ENCODE measurements at regions not wholly inside any gene's neighbourhood (a gene's known extent, or its start where the extent isn't known, plus 50 kb on each side); places are given as distances from the start of the nearest gene placed in this dataset.

DNA sequence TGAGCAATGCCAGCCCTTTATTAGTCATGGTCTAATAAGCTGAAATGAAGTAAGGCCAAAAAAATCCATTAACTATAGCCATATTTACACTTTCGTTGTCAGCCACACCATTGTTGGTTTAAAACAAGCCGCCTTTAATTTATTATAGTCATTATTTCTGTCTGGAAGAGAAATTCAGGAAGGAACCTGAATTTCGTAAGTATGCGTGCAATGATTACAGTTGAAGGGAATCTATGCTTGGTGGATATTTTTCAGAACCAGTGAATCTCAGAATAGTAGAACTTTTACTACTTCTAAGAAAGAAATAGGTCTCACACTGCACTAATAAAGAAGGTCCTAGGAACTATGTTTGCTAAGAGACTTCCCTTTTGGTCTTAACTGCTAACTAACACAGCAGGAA is 59.1 kb downstream of the FAM43A start:
- TF ChIP-seq TAF1 (IDR thresholded peaks at IDR 0.05; ENCODE audit: borderline replicate concordance, low read depth, low read length) (no peak), POLR2AphosphoS5 (IDR thresholded peaks at IDR 0.05; ENCODE audit: low read depth, low read length) (no peak), POLR2A (IDR thresholded peaks at IDR 0.05; ENCODE audit: low read depth, low read length) (no peak)
